IMR-90 (cell line): ENCODE measurements at regions not wholly inside any gene's neighbourhood (a gene's known extent, or its start where the extent isn't known, plus 50 kb on each side); places are given as distances from the start of the nearest gene placed in this dataset.

Experiments
- BHLHE40 ChIP-seq: fragments of 150-350 bp; IDR thresholded peaks from 2 replicates; pipeline ENCODE4 v1.6.1; 2016; ENCODE audit warnings: mild to moderate bottlenecking, low read depth, low read length
- CEBPB ChIP-seq: IDR thresholded peaks from 2 replicates; pipeline ENCODE4 v1.6.1; 2012; ENCODE audit warnings: low read depth, low read length, improper control_type of control experiment
- CHD1 ChIP-seq: IDR thresholded peaks from 2 replicates; pipeline ENCODE4 v1.6.1; 2012; ENCODE audit warnings: low read depth, low read length, improper control_type of control experiment
- MXI1 ChIP-seq: IDR thresholded peaks from 2 replicates; pipeline ENCODE4 v1.6.1; 2012; ENCODE audit warnings: low read depth, mild to moderate bottlenecking, low read length, moderate library complexity, borderline replicate concordance
- POLR2A ChIP-seq: IDR thresholded peaks from 2 replicates; pipeline ENCODE4 v1.6.1; 2012; ENCODE audit warnings: mild to moderate bottlenecking, low read depth, low read length
- RAD21 ChIP-seq: IDR thresholded peaks from 2 replicates; pipeline ENCODE4 v1.6.1; 2012; ENCODE audit warnings: low read length, improper control_type of control experiment
- TF ChIP-seq, protein P1 (sequence below): conservative IDR thresholded peaks from 2 replicates; pipeline ENCODE4 v1.5.1; 2012; ENCODE audit warnings: mild to moderate bottlenecking, low read depth, low read length, improper control_type of control experiment
- TF ChIP-seq, protein P2 (sequence below): fragments of 150-350 bp; IDR thresholded peaks from 2 replicates; pipeline ENCODE4 v1.6.1; 2016; ENCODE audit warnings: low read depth, mild to moderate bottlenecking, low read length, moderate library complexity, borderline replicate concordance

DNA sequence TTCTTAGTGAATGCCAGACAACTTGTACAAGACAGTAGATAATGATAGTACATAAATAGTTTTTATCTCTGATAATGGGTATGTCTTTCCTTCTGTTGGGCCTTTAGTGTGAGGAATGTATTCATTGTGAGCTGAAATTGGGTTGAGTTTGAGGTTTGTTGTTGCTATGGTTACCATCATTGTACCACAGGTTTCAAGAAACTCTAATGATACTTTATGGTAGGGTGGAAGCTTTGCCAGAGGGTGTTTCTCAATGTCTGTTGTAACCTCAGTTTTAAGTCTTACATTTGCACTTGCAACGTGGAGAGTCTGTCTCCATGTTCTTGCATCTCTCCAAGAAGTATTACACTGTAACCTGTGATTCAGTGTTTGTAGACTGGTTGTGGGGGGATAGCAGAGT, 1550.1 kb downstream of the MAT2B start:
- TF ChIP-seq POLR2A (no peak), MXI1 (no peak), CHD1 (no peak), BHLHE40 (no peak), RAD21 (no peak), CEBPB (no peak)
- TF ChIP-seq, protein P1, sequence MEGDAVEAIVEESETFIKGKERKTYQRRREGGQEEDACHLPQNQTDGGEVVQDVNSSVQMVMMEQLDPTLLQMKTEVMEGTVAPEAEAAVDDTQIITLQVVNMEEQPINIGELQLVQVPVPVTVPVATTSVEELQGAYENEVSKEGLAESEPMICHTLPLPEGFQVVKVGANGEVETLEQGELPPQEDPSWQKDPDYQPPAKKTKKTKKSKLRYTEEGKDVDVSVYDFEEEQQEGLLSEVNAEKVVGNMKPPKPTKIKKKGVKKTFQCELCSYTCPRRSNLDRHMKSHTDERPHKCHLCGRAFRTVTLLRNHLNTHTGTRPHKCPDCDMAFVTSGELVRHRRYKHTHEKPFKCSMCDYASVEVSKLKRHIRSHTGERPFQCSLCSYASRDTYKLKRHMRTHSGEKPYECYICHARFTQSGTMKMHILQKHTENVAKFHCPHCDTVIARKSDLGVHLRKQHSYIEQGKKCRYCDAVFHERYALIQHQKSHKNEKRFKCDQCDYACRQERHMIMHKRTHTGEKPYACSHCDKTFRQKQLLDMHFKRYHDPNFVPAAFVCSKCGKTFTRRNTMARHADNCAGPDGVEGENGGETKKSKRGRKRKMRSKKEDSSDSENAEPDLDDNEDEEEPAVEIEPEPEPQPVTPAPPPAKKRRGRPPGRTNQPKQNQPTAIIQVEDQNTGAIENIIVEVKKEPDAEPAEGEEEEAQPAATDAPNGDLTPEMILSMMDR, result no peak
- TF ChIP-seq, protein P2, sequence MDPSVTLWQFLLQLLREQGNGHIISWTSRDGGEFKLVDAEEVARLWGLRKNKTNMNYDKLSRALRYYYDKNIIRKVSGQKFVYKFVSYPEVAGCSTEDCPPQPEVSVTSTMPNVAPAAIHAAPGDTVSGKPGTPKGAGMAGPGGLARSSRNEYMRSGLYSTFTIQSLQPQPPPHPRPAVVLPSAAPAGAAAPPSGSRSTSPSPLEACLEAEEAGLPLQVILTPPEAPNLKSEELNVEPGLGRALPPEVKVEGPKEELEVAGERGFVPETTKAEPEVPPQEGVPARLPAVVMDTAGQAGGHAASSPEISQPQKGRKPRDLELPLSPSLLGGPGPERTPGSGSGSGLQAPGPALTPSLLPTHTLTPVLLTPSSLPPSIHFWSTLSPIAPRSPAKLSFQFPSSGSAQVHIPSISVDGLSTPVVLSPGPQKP, result no peak
